GM19452 (cell line): ENCODE measurements at regions not wholly inside any gene's neighbourhood (a gene's known extent, or its start where the extent isn't known, plus 50 kb on each side); places are given as distances from the start of the nearest gene placed in this dataset.
"Not testable (repeated sequence)": the region's sequence is repeated elsewhere in the genome, so short reads cannot be mapped to it uniquely, and the experiment has no call there.

Experiments
- ATAC-seq: cut with Tn5 transposase; IDR thresholded peaks from one replicate; pipeline ENCODE4 v1.9.1; 2021; ENCODE audit not compliant: unreplicated experiment

DNA sequence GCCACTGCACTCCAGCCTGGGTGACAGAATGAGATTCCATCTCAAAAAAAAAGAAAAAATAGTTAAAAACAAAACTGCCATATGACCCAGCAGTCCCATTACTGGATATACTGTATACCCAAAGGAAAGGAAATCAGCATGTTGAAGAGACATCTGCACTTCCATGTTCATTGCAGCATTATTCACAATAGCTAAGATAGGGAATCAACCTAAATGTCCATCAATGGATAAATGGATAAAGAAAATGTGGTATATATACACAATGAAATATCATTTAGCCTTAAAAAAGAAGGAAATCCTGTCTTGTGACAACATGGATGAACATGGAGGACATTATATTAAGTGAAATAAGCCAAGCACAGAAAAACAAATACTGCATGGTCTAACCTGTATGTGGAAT lies 160.7 kb downstream of the DUSP6 start:
- ATAC-seq: not testable (repeated sequence)

DNA sequence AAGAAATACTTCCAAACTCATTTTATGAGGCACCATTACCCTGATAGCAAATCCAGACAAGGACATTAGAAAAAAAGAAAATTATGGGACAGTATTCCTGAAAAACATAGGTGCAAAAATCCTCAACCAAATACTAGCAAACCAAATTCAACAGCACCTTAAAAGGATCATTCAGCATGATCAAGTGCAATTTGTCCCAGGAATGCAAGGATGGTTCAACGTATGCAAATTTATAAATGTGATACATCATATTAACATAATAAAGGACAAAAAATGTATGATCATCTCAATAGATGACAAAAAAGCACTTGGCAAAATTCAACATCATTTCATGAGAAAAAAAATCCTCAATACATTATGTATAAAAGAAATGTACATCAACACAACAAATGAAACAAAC lies 162.9 kb downstream of the DUSP6 start:
- ATAC-seq: no peak

DNA sequence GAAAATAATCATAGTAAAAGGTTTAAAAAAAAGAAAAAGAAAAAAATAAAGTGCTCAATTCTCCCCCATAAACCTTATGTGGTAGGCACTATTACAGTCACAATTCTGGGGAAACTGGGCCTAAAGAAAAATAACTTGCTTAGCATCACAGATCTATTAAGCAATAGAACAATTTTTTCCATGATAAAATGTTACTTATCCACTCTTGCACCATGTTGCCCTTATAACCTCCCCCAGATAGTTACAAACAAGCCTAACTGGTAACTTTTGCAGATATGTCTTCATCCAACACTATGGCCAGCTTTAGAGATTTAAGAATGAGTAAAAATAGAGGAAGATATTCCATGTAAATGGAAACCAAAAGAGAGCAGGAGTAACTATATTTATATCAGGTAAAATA lies 164.8 kb downstream of the DUSP6 start:
- ATAC-seq: no peak

DNA sequence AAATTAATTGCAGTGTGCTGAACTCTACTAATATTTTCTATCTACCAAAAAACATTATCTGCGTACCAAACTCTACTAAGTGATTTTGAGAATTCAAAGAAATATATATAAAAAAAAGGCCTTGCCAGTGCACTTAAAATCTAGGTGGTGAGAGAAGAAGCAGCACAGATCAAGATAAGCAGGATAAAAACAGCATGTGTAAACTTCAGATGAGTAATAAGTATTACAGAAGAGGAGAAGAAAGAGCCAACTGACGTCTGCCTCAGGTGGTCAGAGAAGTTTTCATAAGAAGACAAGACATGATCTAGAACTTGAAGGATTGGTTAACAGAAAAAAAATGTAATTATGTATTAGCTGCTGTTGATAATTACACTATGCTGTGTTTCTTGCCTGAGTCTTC lies 166.4 kb downstream of the DUSP6 start:
- no peak for ATAC-seq

DNA sequence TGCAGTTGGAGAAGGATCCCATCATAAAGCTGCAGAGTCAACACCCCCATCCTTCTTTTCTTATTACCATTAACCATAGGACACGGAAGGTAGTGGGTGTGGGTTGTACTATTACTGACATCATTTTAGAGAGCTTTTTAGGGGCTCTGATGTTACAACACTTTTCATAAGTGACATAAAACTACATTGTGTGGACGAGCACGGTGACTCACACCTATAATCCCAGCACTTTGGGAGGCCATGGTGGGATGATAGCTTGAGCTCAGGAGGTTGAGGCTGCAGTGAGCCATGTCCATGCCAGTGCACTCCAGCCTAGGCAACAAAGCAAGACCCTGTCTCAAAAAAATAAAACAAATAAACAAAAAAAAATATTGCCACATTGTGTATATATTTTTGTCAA lies 167.1 kb downstream of the DUSP6 start:
- ATAC-seq: no peak

DNA sequence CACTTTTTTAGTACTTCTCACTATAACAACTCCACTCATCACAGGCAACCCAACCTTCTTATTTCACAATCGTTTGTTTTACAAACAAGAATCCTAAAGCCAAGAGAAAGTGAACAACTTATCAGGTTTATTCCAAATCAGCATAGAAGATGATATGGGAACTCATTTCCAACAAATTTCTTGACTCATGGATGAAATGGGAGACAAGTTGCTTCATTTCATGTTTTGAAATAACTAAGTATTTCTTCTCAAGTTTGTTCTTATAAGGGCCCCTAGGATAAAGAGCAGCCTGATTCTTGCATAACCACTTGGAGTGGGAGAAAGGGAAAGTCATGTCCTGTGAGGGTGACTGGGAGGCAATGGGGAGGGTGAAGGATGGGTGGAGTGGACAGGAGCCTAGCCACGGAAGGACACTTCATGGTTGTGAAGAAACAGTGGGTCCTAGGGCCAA lies 168.3 kb downstream of the DUSP6 start:
- no peak for ATAC-seq

DNA sequence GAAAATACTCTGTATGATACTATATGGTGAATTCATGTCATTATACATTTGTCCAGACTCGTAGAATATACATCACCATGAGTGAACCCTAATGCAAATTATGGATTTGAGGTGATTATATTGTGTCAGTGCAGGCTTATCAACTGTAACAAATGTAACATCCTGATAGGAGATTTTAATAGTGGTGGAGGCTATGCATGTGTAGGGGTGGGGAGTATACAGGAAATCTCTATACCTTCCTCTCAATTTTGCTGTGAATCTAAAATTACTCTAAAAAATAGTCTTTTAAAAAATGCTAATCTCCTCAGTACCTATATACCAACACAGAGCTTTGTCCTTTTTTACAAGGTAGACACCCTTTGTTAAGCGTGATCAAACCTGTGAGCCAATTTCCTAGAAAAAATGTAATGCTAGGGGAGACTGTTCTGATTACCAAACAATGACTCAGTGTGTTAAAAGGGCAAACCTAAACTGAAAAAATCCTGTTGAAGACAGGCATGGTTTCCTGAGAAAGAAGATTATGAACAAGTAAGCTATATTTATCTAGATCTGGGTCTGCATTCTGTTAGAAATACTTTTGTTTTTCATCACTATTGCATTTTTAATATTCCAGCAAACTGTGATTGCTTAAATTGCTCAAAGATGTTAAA lies 170.9 kb downstream of the DUSP6 start:
- ATAC-seq: no peak

DNA sequence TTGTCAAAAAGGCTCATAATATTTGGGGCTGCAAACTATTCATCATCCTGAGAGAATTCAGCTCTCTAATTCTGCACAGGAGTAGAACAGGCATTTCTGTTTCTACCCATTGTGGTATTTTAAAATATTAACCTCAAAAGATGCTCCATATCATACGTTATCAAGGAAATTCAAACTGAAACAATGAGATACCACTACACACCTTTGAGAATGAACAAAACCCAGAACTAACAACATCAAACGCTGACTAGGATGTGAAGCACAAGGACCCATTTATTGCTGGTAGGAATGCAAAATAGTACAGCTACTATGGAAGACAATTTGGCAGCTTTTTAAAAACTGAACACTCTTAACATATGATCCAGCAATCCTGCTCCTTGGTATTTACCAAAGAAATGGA lies 171.8 kb downstream of the DUSP6 start:
- no peak for ATAC-seq

DNA sequence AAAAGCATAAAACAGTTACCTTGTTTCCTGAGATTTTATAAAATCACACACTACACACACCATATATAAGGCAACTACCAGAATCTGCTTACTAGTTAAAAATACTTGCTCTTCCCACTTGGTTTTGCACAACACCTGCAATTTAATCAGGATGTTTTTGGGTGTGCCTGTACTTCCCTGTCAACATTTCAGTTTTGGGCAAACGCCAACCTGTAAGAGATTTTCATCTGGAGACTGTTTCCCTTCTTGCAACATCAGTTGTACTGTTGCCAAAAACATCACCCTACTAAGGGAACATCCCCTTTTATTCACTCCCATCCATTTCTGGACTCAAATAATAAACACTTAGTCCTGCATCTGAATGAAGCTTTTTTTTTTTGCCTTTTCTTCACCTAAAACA lies 172.3 kb downstream of the DUSP6 start:
- no peak for ATAC-seq

DNA sequence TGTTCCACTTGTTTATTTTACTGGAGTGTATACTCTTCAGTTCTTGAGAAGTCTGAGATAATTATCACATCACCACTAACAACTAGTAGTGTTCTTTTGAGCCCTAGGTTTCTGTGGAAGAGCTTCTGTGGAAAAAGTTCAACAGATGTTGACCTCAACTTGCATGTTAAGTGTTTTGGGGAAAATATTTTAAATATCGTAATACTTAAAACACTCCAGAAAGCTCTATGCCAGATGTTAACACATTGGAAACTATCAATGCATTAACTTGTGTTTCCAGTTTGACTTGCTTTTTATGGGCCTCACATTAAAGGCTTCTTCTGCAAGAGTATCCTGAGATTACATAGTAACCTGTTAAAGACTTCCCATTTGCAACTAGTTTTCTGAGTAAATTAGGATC lies 173.1 kb downstream of the DUSP6 start:
- no peak for ATAC-seq

DNA sequence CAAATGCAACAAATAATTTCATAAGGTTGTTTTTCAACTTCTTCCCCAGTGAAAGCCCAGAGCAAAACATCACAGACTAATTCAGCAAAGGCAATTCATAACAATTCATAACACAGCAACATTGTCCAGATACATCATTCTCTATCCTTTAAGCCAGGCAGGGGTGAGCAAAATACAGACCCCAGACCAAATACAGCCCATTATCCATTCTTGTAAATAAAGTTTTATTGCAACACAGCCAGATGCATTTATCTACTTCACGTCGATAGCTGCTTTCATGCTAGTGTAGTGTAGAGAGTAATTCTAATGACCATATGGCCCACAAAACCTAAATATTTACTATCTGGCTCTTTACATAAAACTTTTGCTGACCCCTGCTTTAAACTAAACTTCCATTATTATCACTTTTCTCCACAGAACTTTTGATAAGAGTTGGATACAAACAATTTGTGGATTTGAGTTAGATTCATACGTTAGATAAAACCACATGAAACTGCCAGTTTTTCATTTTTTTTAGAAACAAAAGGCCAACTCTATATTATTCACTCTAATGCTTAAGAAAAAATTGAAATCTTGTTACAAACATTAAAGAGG lies 174.4 kb downstream of the DUSP6 start:
- ATAC-seq: no peak

DNA sequence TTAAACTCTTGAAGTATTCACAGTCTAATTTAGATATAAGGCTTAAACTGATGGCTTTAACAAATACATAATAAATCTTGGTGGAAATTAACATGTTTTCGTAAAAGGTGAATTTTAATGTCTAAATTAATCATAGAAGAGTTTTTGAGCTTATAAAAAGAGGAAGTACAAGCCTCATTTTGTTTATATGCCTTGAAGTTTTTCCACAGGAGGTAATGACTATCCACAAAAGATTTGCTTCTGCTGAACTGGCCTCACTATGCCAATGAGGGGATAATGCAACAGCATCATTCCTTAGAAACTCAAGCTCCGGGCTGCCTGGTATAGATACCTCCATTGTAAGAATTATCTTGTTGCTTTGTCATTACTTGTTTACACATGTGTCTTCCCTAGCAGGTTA lies 175.6 kb downstream of the DUSP6 start:
- ATAC-seq: no peak

DNA sequence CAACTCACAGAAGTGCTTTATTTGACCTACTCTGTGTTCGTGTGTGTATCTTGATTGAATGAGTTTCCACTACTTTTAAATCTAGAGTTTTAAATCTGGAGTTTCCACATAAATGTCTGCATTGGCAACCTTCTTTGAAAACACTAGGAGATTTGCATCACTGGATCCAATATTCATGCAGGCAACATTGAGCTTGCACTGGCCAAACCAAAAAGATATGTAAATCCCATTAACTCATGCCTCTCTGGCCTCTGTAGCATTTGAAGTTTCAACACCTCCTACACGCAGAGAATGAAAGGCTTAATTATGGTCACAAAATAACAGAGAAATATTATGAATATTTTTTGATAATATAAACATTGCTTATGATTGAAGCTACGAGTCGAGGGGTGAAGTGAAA lies 178.6 kb downstream of the DUSP6 start:
- no peak for ATAC-seq

DNA sequence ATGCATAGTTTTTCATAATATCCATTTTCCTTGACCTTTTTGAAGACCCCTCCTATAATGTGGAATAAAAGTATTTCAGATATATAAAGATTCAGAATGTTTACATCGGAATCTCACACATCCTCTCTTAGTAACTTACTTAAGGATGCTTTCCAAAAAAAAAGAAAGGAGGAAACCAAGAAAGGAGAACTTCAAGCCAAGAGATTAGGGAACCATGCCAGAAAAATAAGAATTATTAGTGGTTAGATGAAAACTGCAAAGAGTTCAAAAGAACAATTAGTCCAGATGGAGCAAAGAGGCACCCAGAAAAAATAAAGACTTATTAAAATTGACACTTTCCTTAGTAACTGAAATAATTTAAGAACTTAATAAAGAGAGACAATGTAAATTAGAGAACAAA lies 179.2 kb downstream of the DUSP6 start:
- no peak for ATAC-seq

DNA sequence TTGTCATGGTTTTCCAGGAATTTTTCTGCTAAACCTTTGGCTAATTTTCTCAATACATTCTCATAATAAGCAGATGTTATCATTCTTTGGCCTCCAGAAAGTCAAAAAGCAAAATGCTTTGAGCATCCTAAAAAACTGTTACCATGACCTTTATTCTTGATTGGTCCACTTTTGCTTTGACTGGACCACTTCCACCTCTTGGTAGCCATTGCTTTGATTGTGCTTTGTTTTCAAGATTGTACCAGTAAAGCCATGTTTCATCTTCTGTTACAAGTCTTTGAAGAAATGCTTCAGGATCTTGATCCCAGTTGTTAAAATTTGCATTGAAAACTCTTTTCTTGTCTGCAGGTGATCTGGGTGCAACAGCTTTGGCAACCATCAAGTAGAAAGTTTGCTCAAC lies 180.1 kb downstream of the DUSP6 start:
- ATAC-seq: no peak

DNA sequence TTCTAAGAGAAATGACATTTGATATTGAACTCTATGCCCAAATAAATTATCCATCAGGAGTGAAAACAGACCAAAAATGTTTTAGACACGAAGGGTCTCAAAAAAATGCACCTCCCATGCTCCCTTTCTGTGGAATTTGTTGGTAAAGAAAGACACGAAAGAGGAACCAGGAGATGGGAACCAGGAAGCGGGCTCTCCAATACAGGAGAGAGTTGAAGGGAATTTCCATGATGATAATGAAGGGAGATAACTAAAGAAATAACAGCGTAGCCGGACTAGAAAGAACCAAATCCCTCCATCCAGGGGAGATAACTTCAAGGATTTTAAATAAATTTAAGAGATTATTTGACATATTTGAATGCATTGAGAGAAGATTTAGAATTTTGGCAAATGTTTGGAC lies 183.0 kb downstream of the DUSP6 start:
- ATAC-seq: no peak

DNA sequence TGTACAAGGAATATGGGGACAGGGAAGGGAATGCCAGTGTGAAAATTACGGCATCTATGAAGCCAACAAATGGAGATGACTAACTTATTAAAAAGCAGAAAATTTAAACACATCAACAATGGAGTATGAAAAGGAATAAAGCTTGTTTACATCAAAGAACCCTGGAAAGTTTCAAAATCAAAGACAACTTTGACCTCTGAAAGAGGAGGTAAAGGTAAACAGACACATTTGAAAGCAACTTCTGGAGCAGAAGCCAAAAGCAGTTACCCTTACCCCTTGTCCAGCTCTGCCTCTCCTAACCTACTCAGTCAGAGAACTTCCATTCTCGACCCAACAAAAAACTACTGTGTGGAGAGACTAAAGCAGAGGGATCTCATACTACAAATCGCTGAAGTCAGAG lies 184.3 kb downstream of the DUSP6 start:
- no peak for ATAC-seq

DNA sequence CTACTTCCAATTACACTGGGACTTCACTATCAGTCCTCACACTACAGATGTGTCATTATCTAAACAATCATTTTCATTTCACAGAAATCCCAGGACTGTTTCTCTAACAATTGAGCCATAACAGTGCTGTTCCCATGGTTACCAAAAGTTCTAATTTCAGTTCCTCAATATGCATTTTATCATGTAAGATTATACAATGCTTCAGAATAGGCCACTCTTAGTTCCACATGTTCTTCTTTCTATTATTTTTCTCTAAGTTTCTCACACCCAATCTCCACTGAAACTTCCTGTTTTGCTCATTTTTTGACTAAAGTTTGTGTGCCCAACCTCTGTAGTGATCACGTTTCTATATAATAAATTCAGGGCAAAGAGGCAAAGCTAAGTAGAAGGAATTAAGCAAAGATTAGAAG lies 185.8 kb downstream of the DUSP6 start:
- ATAC-seq: peak; percentile 95

DNA sequence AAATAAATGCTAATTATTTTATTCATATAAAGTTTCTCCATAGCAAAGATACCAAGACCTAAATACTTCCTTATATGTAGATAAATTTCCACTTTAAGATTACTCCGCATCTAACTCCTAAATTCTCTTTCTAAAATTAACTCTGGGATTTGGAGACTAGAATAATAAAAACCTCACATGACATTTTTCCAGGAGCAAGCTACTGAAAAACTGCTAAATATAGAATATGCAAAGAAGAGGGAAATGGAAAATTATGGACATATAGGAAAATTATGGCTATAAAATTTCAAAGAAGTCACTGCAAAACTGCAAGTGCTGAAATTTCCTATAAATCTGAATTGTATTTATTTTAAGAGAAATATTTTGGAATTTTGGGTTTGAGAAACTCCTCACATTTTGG lies 186.2 kb downstream of the DUSP6 start:
- no peak for ATAC-seq

DNA sequence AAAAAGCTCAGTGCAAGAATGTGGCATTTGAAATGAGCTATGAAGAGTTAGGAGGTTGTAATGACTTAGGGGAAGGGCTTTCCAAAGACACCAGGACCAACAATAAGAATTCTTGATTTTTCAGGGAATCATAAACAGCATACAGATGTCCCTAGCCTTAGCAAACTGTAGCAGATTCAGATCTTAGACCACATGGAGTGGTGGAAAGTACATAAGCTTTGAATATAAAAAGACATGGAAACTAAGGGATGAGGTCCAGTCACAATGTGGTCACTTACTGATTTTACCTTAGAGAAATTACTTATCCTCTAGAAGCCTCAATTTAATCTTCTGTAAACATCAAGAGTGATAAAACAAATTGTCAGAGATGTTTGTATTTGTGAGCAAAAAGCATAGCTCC lies 186.6 kb downstream of the DUSP6 start:
- no peak for ATAC-seq

DNA sequence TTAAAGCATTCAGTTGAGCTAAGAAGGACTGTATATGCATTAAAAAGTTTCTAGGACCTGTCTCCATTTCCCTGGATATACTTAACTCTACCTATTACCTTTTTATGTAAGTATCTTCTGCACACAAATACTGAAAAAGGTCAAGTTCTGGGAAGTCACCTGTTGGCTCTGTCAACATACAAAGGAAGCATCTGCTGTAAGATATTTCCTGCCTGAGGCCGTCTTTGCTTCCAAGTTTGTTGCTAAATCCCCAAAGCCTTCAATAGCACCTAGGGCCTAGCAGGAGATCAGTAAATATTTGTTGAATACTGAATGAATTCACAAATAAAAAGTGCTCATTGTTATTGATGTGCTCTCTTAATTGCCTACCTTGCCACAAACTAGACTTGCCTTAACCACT lies 188.4 kb downstream of the DUSP6 start:
- no peak for ATAC-seq

DNA sequence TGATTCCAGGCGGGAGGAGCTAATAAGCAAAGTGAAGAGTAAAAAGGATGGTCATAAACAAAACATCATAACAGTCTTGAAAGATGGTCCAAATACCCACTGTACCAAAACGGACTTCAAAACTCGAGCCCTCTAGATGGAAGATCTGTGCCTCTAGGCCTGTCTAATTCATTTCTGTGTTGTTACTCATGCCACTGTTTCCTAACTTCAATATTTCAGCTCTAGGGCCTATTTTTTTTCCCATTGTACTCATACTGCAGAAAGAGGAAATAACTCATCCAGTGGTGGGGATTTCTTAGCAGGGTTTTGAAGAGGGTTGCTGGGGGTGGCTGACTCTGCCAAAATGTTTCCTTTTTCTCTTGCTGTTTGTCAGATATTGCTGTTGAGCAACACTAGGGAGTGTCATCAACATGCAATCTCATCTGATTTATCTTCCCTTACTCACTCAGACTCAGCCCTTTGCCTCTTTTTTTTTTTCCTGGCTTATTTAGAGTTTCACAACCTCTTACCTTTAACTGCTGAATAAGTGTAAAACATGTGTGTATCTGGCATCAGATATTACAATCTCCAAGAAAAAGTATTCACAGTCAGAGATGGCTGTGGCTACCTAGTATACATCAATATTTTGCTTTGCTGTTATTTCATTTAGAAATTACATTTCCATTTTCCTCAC lies 189.6 kb downstream of the DUSP6 start:
- no peak for ATAC-seq

DNA sequence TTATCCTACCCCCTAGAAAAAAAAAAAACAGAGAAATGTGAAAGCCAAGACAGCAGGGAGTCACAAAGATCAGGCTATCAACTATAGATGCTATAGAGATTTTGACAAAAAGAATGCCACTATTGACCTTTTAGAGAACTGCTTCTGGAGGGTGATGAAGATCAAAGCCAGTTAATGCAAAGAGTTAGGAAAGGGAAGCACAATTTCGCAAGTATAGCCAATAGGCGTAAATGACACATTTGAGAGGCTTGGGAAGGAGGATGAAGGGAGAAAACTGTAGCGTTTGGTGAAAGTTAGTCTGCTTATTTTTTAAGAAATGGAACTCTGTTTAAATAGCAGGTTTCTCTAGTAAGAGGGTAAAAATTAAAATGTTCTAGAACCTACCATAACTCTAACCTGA lies 190.7 kb downstream of the DUSP6 start:
- no peak for ATAC-seq
